ENCODE measurements at regions not wholly inside any gene's neighbourhood (a gene's known extent, or its start where the extent isn't known, plus 50 kb on each side); places are given as distances from the start of the nearest gene placed in this dataset.
"Not testable (repeated sequence)": the region's sequence is repeated elsewhere in the genome, so short reads cannot be mapped to it uniquely, and the experiment has no call there.

GRCh38 chr2:65786765-65787164 is 354.4 kb upstream of the SPRED2 start:
- no peak for DNase-seq (ENCODE audit: low read depth)

- DNase-seq (ENCODE audit: low read depth): no peak
Measured at GRCh38 chr2:65786007-65786717, 353.8 kb upstream of the SPRED2 start.

- no peak for DNase-seq (ENCODE audit: low read depth)
Measured at GRCh38 chr2:65782996-65783650, 350.7 kb upstream of the SPRED2 start.

- no peak for DNase-seq (ENCODE audit: low read depth)
Measured at GRCh38 chr2:65782186-65782585, 349.8 kb upstream of the SPRED2 start.

GRCh38 chr2:65781756-65782155 is 349.4 kb upstream of the SPRED2 start:
- no peak for DNase-seq (ENCODE audit: low read depth)

GRCh38 chr2:65779021-65779420 is 346.6 kb upstream of the SPRED2 start:
- no peak for DNase-seq (ENCODE audit: low read depth)

- DNase-seq (ENCODE audit: low read depth): no peak
Measured at GRCh38 chr2:65778137-65778536, 345.7 kb upstream of the SPRED2 start.

GRCh38 chr2:65775839-65776238 is 343.4 kb upstream of the SPRED2 start:
- no peak for DNase-seq (ENCODE audit: low read depth)

GRCh38 chr2:65767946-65768345 is 335.5 kb upstream of the SPRED2 start:
- DNase-seq (ENCODE audit: low read depth): no peak

- DNase-seq (ENCODE audit: low read depth): no peak
Measured at GRCh38 chr2:65766768-65767267, 334.4 kb upstream of the SPRED2 start.

- no peak for DNase-seq (ENCODE audit: low read depth)
Measured at GRCh38 chr2:65765376-65765775, 333.0 kb upstream of the SPRED2 start.

GRCh38 chr2:65762068-65762467 is 329.7 kb upstream of the SPRED2 start:
- no peak for DNase-seq (ENCODE audit: low read depth)

- peak; percentile 1 for DNase-seq (ENCODE audit: low read depth)
Measured at GRCh38 chr2:65754219-65754618, 321.8 kb upstream of the SPRED2 start.

- no peak for DNase-seq (ENCODE audit: low read depth)
Measured at GRCh38 chr2:65751408-65751807, 319.0 kb upstream of the SPRED2 start.

GRCh38 chr2:65749545-65749944 is 317.1 kb upstream of the SPRED2 start:
- peak; percentile 2 for DNase-seq (ENCODE audit: low read depth)

GRCh38 chr2:65747875-65748274 is 315.5 kb upstream of the SPRED2 start:
- not testable (repeated sequence) for DNase-seq (ENCODE audit: low read depth)

GRCh38 chr2:65746931-65747675 is 314.7 kb upstream of the SPRED2 start:
- DNase-seq (ENCODE audit: low read depth): no peak

- no peak for DNase-seq (ENCODE audit: low read depth)
Measured at GRCh38 chr2:65744477-65745200, 312.2 kb upstream of the SPRED2 start.

- no peak for DNase-seq (ENCODE audit: low read depth)
Measured at GRCh38 chr2:65742977-65743376, 310.6 kb upstream of the SPRED2 start.

- DNase-seq (ENCODE audit: low read depth): no peak
Measured at GRCh38 chr2:65739927-65740326, 307.5 kb upstream of the SPRED2 start.

GRCh38 chr2:65737452-65738011 is 305.1 kb upstream of the SPRED2 start:
- DNase-seq (ENCODE audit: low read depth): peak; percentile 22

- no peak for DNase-seq (ENCODE audit: low read depth)
Measured at GRCh38 chr2:65731476-65731875, 299.1 kb upstream of the SPRED2 start.

Data from amniotic epithelial cell (primary cell).